Coronary artery (tissue), 2 donors: ENCODE measurements at regions not wholly inside any gene's neighbourhood (a gene's known extent, or its start where the extent isn't known, plus 50 kb on each side); places are given as distances from the start of the nearest gene placed in this dataset.

ENCODE experiments used
- DNase-seq: peaks from one replicate; pipeline ENCODE4 v3.0.0-alpha.2; 2017; ENCODE audit warnings: low spot score
- H3K27ac ChIP-seq, 2 donors: fragments of 200-600 bp; sonication (generic); one replicate each; pipeline ENCODE4 v1.5.1; 2016 to 2019
- H3K4me3 ChIP-seq: fragments of 200-600 bp; sonication (generic); 2 replicates; pipeline ENCODE4 v1.5.1; 2016; ENCODE audit warnings: mild to moderate bottlenecking, moderate library complexity
- TF ChIP-seq, protein P1 (sequence below): fragments of 200-600 bp; sonication (generic); IDR thresholded peaks from one replicate; pipeline ENCODE4 v1.5.1; 2019; ENCODE audit warnings: antibody characterized with exemption

- no peak for DNase-seq
- no peak overlapping the region for H3K27ac ChIP-seq
- TF ChIP-seq, protein P1, sequence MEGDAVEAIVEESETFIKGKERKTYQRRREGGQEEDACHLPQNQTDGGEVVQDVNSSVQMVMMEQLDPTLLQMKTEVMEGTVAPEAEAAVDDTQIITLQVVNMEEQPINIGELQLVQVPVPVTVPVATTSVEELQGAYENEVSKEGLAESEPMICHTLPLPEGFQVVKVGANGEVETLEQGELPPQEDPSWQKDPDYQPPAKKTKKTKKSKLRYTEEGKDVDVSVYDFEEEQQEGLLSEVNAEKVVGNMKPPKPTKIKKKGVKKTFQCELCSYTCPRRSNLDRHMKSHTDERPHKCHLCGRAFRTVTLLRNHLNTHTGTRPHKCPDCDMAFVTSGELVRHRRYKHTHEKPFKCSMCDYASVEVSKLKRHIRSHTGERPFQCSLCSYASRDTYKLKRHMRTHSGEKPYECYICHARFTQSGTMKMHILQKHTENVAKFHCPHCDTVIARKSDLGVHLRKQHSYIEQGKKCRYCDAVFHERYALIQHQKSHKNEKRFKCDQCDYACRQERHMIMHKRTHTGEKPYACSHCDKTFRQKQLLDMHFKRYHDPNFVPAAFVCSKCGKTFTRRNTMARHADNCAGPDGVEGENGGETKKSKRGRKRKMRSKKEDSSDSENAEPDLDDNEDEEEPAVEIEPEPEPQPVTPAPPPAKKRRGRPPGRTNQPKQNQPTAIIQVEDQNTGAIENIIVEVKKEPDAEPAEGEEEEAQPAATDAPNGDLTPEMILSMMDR: no peak
These were observed 62.2 kb upstream of the SLC45A1 start for GRCh38 chr1:8255712-8256111.

GRCh38 chr1:8252266-8252951 is 65.5 kb upstream of the SLC45A1 start:
- TF ChIP-seq, protein P1: no peak
- Histone ChIP-seq H3K27ac (no peak overlapping the region), H3K4me3 (no peak overlapping the region)
- DNase-seq: no peak

More at GRCh38 chr1:8255712-8256111, 62.2 kb upstream of the SLC45A1 start:
- no peak overlapping the region for H3K4me3 ChIP-seq

DNA sequence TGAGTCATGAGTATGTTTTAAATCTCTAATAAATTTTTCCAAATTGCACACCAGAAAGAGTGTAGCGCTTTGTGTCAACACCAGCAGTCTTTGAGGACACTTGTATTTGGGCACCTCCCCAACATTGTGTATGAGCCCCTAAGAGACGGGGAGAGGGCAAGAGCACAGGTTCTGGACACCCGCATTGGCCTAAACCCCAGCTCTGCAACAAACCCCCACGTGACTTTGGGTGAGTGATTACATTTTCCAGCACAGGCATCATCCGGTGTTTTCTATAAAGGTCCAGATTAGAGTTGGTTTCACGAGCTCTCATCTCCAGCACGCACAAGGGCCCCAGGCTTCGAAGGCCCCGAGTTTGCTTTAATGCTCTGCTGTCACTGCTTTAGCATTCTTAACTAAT is 66.3 kb upstream of the SLC45A1 start:
- Histone ChIP-seq H3K27ac (no peak overlapping the region), H3K4me3 (no peak overlapping the region)
- DNase-seq: no peak
- TF ChIP-seq, protein P1: no peak

DNA sequence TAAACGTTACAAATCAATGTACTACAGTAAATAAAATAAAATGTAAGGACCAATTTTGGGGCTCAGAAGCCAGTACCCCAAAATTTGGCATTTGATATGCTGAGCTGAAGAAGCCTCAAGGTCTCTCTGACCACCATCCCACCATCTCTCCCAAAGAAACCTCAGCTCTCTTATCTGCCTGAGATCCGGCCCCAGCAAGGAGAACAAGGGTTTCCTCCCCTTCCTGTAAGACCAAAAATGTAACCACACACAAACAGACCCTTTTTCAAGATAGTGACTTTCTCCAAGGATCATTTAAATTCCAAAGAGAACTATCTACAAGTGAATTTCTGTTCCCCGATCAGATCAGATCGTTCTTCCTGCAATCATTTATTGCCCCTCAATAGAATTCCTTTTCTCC is 68.1 kb upstream of the SLC45A1 start:
- no peak for DNase-seq
- TF ChIP-seq, protein P1: no peak
- no peak overlapping the region for H3K27ac ChIP-seq
- H3K4me3 ChIP-seq: no peak overlapping the region

- no peak for DNase-seq
- TF ChIP-seq, protein P1: no peak
- Histone ChIP-seq H3K27ac (no peak overlapping the region), H3K4me3 (no peak overlapping the region)
These were observed 70.0 kb upstream of the SLC45A1 start for GRCh38 chr1:8247811-8248436.

DNA sequence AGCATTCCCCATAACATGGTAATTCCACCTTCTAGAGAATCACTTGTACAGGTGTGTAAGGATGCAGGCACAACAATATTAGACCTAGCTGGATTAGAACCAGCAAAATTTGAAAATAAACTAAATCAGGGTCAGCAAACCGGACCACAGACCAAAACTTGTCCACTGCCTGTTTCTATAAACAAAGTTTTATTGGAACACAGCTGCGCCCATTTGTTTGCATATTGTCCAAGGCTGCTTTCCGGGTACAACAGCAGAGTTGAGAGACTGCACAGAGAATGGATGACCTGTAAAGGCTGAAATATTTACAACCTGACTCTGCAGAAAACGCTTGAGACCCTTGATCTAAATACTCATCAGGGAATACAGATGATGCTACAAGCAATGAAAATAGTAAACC is 73.6 kb upstream of the SLC45A1 start:
- Histone ChIP-seq H3K4me3 (no peak overlapping the region), H3K27ac (no peak overlapping the region)
- TF ChIP-seq, protein P1: no peak
- DNase-seq: no peak

DNA sequence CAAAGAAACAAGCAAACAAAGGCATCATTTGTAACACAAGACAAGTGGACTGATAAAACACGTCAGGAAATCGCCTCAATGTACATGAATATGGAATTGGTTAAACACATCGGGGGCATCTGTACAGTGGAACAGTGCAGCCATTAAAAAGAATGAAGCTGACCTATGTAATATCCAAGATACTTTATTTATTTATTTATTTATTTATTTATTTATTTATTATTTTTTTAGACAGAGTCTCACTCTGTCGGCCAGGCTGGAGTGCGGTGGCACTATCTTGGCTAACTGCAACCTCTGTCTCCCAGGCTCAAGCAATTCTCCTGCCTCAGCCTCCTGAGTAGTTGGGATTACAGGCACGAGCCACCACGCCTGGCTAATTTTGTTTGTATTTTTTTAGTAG is 75.4 kb upstream of the SLC45A1 start:
- TF ChIP-seq, protein P1: no peak
- Histone ChIP-seq H3K4me3 (no peak overlapping the region), H3K27ac (no peak overlapping the region)
- no peak for DNase-seq
